Posterior vena cava (tissue), 2 donors: ENCODE measurements at regions not wholly inside any gene's neighbourhood (a gene's known extent, or its start where the extent isn't known, plus 50 kb on each side); places are given as distances from the start of the nearest gene placed in this dataset.

Experiments used
- DNase-seq: peaks from one replicate; pipeline ENCODE4 v3.0.0-alpha.2; 2020; ENCODE audit warnings: low spot score
- intact Hi-C, 2 donors: fragments of 100-400 bp; cut with DNase I; formaldehyde crosslinking; loops; one replicate each; pipeline versions ENCODE4 v1.14.1 to v1.14.2; 2022 to 2023
- donor health status: DM: yes; HTN: yes; CAD: no.
- donor health status: DM: yes; HTN: yes; CAD: no.

- intact Hi-C loops, result no loop called here
- DNase-seq, result no peak
Observed at GRCh38 chr17:79153367-79154130, 78.9 kb downstream of the ENGASE start.

- DNase-seq, result no peak
- intact Hi-C loops, result no loop called here
Observed at GRCh38 chr17:79152636-79153035, 78.0 kb downstream of the ENGASE start.

GRCh38 chr17:79152110-79152509 is 77.5 kb downstream of the ENGASE start:
- DNase-seq, result no peak
- intact Hi-C loops, result no loop called here

- intact Hi-C loops, result no loop called here
- no peak for DNase-seq
Observed at GRCh38 chr17:79150799-79151198, 76.2 kb downstream of the ENGASE start.

- DNase-seq, result no peak
Observed at GRCh38 chr17:79150035-79150733, 75.6 kb downstream of the ENGASE start.

GRCh38 chr17:79148584-79148983 is 74.0 kb downstream of the ENGASE start:
- no peak for DNase-seq
- intact Hi-C loops, result no loop called here

More at GRCh38 chr17:79150035-79150733, 75.6 kb downstream of the ENGASE start:
- intact Hi-C loops, result no loop called here

GRCh38 chr17:79147746-79148506 is 73.3 kb downstream of the ENGASE start:
- intact Hi-C loops, result no loop called here
- DNase-seq, result no peak

GRCh38 chr17:79146562-79146961 is 71.9 kb downstream of the ENGASE start:
- intact Hi-C loops, result no loop called here
- no peak for DNase-seq

GRCh38 chr17:79145548-79145947 is 70.9 kb downstream of the ENGASE start:
- intact Hi-C loops, result no loop called here
- no peak for DNase-seq

- DNase-seq, result no peak
- intact Hi-C loops, result no loop called here
Observed at GRCh38 chr17:79144133-79144532, 69.5 kb downstream of the ENGASE start.

GRCh38 chr17:79142375-79142774 is 67.8 kb downstream of the ENGASE start:
- no peak for DNase-seq
- intact Hi-C loops, result no loop called here

- DNase-seq, result no peak
- intact Hi-C loops, result no loop called here
Observed at GRCh38 chr17:79141578-79142355, 67.1 kb downstream of the ENGASE start.

GRCh38 chr17:79138826-79139225 is 64.2 kb downstream of the ENGASE start:
- intact Hi-C loops, result no loop called here
- no peak for DNase-seq

- DNase-seq, result no peak
- intact Hi-C loops, result no loop called here
Observed at GRCh38 chr17:79137789-79138165, 63.2 kb downstream of the ENGASE start.

GRCh38 chr17:79137015-79137788 is 62.6 kb downstream of the ENGASE start:
- intact Hi-C loops, result no loop called here

GRCh38 chr17:79136596-79136995 is 62.0 kb downstream of the ENGASE start:
- DNase-seq, result no peak
- intact Hi-C loops, result no loop called here

More at GRCh38 chr17:79137015-79137788, 62.6 kb downstream of the ENGASE start:
- DNase-seq, result no peak
